SK-N-SH (cell line): ENCODE measurements at regions not wholly inside any gene's neighbourhood (a gene's known extent, or its start where the extent isn't known, plus 50 kb on each side); places are given as distances from the start of the nearest gene placed in this dataset.

Experiments
- CTCF ChIA-PET: fragments of 300-600, 350-600 bp; formaldehyde crosslinking; extraction: SDS; loops from one replicate; lab custom pipeline; 2021; lab: Yijun Ruan, JAX
- POLR2A ChIA-PET: fragments of 350-600 bp; sonication (Branson Sonifier 250); formaldehyde crosslinking; extraction: SDS; loops from one replicate; lab custom pipeline; 2020; ENCODE audit warnings: antibody characterized with exemption, inconsistent platforms; lab: Yijun Ruan, JAX
- DNase-seq: peaks from one replicate; pipeline ENCODE4 v3.0.0; 2012
- H2AFZ ChIP-seq: fragments of 200-600 bp; sonication (generic); 2 replicates; pipeline ENCODE4 v1.8.1; 2016; ENCODE audit warnings: antibody characterized with exemption, mild to moderate bottlenecking, low read depth
- H3F3A ChIP-seq: fragments of 200-600 bp; sonication (generic); replicated peaks from 2 replicates; pipeline ENCODE3; 2016; ENCODE audit warnings: antibody characterized with exemption, mild to moderate bottlenecking; ENCODE audit not compliant: insufficient read depth
- H3K27ac ChIP-seq, 2 experiments: fragments of 200-500 bp in 1 of 2; fragments of 200-600 bp in 1 of 2; sonication (Bioruptor generic) in 1 of 2; sonication (generic), shearing (Covaris generic) in 1 of 2; 2 replicates each; pipeline versions ENCODE4 v1.5.1 to v1.6.1; 2014 to 2016; ENCODE audit warnings: low read depth in 2 of 2, inconsistent platforms in 1 of 2, low read length in 1 of 2, mild to moderate bottlenecking in 1 of 2, mixed read lengths in 1 of 2
- H3K27me3 ChIP-seq: fragments of 200-600 bp; sonication (generic), shearing (Covaris generic); 2 replicates; pipeline ENCODE4 v1.6.1; 2016; ENCODE audit warnings: mixed run types; ENCODE audit not compliant: insufficient read depth
- H3K36me3 ChIP-seq, 2 experiments: fragments of 200-500 bp in 1 of 2; fragments of 200-600 bp in 1 of 2; sonication (Bioruptor generic) in 1 of 2; sonication (generic) in 1 of 2; replicated peaks in 1 of 2; 2 replicates each; pipeline versions ENCODE3 to v1.5.1; 2014 to 2016; ENCODE audit warnings: low read length in 1 of 2, mild to moderate bottlenecking in 1 of 2; ENCODE audit not compliant: insufficient read depth in 2 of 2, control insufficient read depth in 1 of 2
- H3K4me1 ChIP-seq, 2 experiments: fragments of 200-500 bp in 1 of 2; fragments of 200-600 bp in 1 of 2; sonication (Bioruptor generic) in 1 of 2; sonication (generic), shearing (Covaris generic) in 1 of 2; 2 replicates each; pipeline versions ENCODE4 v1.5.1 to v1.6.1; 2014 to 2016; ENCODE audit warnings: low read depth in 1 of 2, low read length in 1 of 2, mixed run types in 1 of 2; ENCODE audit not compliant: insufficient read depth in 2 of 2, control insufficient read depth in 1 of 2
- H3K4me2 ChIP-seq: fragments of 200-600 bp; sonication (generic), shearing (Covaris generic); 2 replicates; pipeline ENCODE4 v1.6.1; 2017; ENCODE audit warnings: mixed run types
- H3K4me3 ChIP-seq, 2 experiments: fragments of 200-500 bp in 1 of 2; fragments of 200-600 bp in 1 of 2; sonication (Bioruptor generic) in 1 of 2; sonication (generic), shearing (Covaris generic) in 1 of 2; 2 replicates each; pipeline versions ENCODE4 v1.5.1 to v1.8.1; 2014 to 2016; ENCODE audit warnings: low read depth in 2 of 2, inconsistent platforms in 1 of 2, low read length in 1 of 2, mild to moderate bottlenecking in 1 of 2, mixed read lengths in 1 of 2, moderate library complexity in 1 of 2
- H3K79me2 ChIP-seq: fragments of 200-600 bp; sonication (generic); 2 replicates; pipeline ENCODE4 v1.8.1; 2017; ENCODE audit warnings: mild to moderate bottlenecking; ENCODE audit not compliant: insufficient read depth
- H3K9ac ChIP-seq: fragments of 200-600 bp; sonication (generic); 2 replicates; pipeline ENCODE4 v1.6.1; 2017; ENCODE audit warnings: mixed run types
- H3K9me2 ChIP-seq: fragments of 200-600 bp; sonication (generic); 2 replicates; pipeline ENCODE4 v1.6.1; 2017; ENCODE audit warnings: mixed run types
- H3K9me3 ChIP-seq: fragments of 200-600 bp; sonication (generic); 2 replicates; pipeline ENCODE4 v1.6.1; 2017; ENCODE audit warnings: mixed run types, mild to moderate bottlenecking, moderate library complexity
- H4K20me1 ChIP-seq: fragments of 200-600 bp; sonication (generic); 2 replicates; pipeline ENCODE4 v1.6.1; 2017; ENCODE audit warnings: mild to moderate bottlenecking, mixed run types; ENCODE audit not compliant: insufficient read depth
- FOSL2 ChIP-seq: IDR thresholded peaks from 2 replicates; pipeline ENCODE4 v1.4.0; 2012; ENCODE audit warnings: low read depth, mild to moderate bottlenecking, moderate library complexity, borderline replicate concordance
- FOXJ3 ChIP-seq: sonication (generic); formaldehyde crosslinking; IDR thresholded peaks from 2 replicates; pipeline ENCODE4 v1.5.1; 2020; ENCODE audit warnings: mild to moderate bottlenecking, missing genetic modification reagents
- FOXM1 ChIP-seq: IDR thresholded peaks from 2 replicates; pipeline ENCODE4 v1.4.0; 2012; ENCODE audit warnings: low read depth, mild to moderate bottlenecking
- GATA2 ChIP-seq: sonication (generic); formaldehyde crosslinking; IDR thresholded peaks from 2 replicates; pipeline ENCODE4 v1.5.0; 2020; ENCODE audit warnings: mild to moderate bottlenecking, missing genetic modification reagents
- JUND ChIP-seq: IDR thresholded peaks from 2 replicates; pipeline ENCODE4 v1.4.0; 2012
- NFIC ChIP-seq: IDR thresholded peaks from 2 replicates; pipeline ENCODE4 v1.4.0; 2012; ENCODE audit warnings: borderline replicate concordance
- POLR2AphosphoS5 ChIP-seq: IDR thresholded peaks from 2 replicates; pipeline ENCODE4 v1.6.1; 2012; ENCODE audit warnings: low read depth, low read length
- RAD21 ChIP-seq: IDR thresholded peaks from 2 replicates; pipeline ENCODE4 v1.6.1; 2012; ENCODE audit warnings: mild to moderate bottlenecking, low read length
- RFX5 ChIP-seq: IDR thresholded peaks from 2 replicates; pipeline ENCODE4 v1.6.1; 2012; ENCODE audit warnings: mild to moderate bottlenecking, improper control_type of control experiment, low read length
- RXRA ChIP-seq: IDR thresholded peaks from 2 replicates; pipeline ENCODE4 v1.4.0; 2012; ENCODE audit warnings: low read depth, mild to moderate bottlenecking, borderline replicate concordance
- SIN3A ChIP-seq: IDR thresholded peaks from 2 replicates; pipeline ENCODE4 v1.6.1; 2012; ENCODE audit warnings: low read depth, mild to moderate bottlenecking, low read length, moderate library complexity, borderline replicate concordance
- TCF12 ChIP-seq: IDR thresholded peaks from 2 replicates; pipeline ENCODE4 v1.4.0; 2012
- TEAD4 ChIP-seq: IDR thresholded peaks from 2 replicates; pipeline ENCODE4 v1.4.0; 2012; ENCODE audit warnings: mild to moderate bottlenecking, borderline replicate concordance; ENCODE audit not compliant: insufficient read depth
- USF2 ChIP-seq: fragments of 150-350 bp; IDR thresholded peaks from 2 replicates; pipeline ENCODE4 v1.6.1; 2017; ENCODE audit warnings: antibody characterized with exemption, low read length, low read depth, borderline replicate concordance
- YY1 ChIP-seq: IDR thresholded peaks from 2 replicates; pipeline ENCODE4 v1.4.0; 2012; ENCODE audit warnings: low read depth, mild to moderate bottlenecking
- WGBS: methylation state at CpG from one replicate; pipeline ENCODE4 v1.1.6; 2017; ENCODE audit warnings: low lambda C conversion rate; 5-methylcytosine and 5-hydroxymethylcytosine counted together
- TF ChIP-seq, protein P1 (sequence below): IDR thresholded peaks from 2 replicates; pipeline ENCODE4; 2012
- TF ChIP-seq, protein P2 (sequence below): IDR thresholded peaks from 2 replicates; pipeline ENCODE4 v1.4.0; 2012; ENCODE audit warnings: low read depth, borderline replicate concordance
- TF ChIP-seq, protein P3 (sequence below): IDR thresholded peaks from 2 replicates; pipeline ENCODE4 v1.4.0; 2012; ENCODE audit warnings: low read depth, borderline replicate concordance

- TF ChIP-seq, protein P1, sequence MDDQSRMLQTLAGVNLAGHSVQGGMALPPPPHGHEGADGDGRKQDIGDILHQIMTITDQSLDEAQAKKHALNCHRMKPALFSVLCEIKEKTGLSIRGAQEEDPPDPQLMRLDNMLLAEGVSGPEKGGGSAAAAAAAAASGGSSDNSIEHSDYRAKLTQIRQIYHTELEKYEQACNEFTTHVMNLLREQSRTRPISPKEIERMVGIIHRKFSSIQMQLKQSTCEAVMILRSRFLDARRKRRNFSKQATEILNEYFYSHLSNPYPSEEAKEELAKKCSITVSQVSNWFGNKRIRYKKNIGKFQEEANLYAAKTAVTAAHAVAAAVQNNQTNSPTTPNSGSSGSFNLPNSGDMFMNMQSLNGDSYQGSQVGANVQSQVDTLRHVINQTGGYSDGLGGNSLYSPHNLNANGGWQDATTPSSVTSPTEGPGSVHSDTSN = no peak
- TF ChIP-seq, protein P2, sequence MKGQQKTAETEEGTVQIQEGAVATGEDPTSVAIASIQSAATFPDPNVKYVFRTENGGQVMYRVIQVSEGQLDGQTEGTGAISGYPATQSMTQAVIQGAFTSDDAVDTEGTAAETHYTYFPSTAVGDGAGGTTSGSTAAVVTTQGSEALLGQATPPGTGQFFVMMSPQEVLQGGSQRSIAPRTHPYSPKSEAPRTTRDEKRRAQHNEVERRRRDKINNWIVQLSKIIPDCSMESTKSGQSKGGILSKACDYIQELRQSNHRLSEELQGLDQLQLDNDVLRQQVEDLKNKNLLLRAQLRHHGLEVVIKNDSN = no peak
- no peak for TF ChIP-seq JUND
- TF ChIP-seq RFX5 = no peak
- TF ChIP-seq POLR2AphosphoS5 = no peak
- no peak for TF ChIP-seq FOXM1
- no peak for TF ChIP-seq SIN3A
- no peak for TF ChIP-seq FOSL2
- TF ChIP-seq GATA2 = no peak
- no peak for TF ChIP-seq USF2
- no peak for TF ChIP-seq TEAD4
- no peak for TF ChIP-seq YY1
- TF ChIP-seq, protein P3, sequence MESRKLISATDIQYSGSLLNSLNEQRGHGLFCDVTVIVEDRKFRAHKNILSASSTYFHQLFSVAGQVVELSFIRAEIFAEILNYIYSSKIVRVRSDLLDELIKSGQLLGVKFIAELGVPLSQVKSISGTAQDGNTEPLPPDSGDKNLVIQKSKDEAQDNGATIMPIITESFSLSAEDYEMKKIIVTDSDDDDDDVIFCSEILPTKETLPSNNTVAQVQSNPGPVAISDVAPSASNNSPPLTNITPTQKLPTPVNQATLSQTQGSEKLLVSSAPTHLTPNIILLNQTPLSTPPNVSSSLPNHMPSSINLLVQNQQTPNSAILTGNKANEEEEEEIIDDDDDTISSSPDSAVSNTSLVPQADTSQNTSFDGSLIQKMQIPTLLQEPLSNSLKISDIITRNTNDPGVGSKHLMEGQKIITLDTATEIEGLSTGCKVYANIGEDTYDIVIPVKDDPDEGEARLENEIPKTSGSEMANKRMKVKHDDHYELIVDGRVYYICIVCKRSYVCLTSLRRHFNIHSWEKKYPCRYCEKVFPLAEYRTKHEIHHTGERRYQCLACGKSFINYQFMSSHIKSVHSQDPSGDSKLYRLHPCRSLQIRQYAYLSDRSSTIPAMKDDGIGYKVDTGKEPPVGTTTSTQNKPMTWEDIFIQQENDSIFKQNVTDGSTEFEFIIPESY = no peak
- no peak for TF ChIP-seq RAD21
- TF ChIP-seq TCF12 = no peak
- no peak for TF ChIP-seq FOXJ3 (CRISPR knock-in tag)
- TF ChIP-seq NFIC = no peak
- TF ChIP-seq RXRA = no peak
- TF ChIP-seq, all 33 proteins: peak for 0
- ChIA-PET CTCF (no interaction called here), POLR2A (no interaction called here)
- Histone ChIP-seq H3K36me3 (no peaks in the 10 kb centered on the region), H4K20me1 (no peaks in the 10 kb centered on the region), H3K4me1 (no peaks in the 10 kb centered on the region), H3K9me3 (no peaks in the 10 kb centered on the region; the same call in 1 of the 2 replicates), H3F3A (no peaks in the 10 kb centered on the region), H3K27me3 (no peaks in the 10 kb centered on the region), H3K9ac (no peak overlapping the region), H3K27ac (no peak overlapping the region), H3K4me2 (no peak overlapping the region), H2AFZ (no peak overlapping the region), H3K79me2 (no peaks in the 10 kb centered on the region), H3K9me2 (no peaks in the 10 kb centered on the region; the same call in 1 of the 2 replicates), H3K4me3 (no peak overlapping the region)
- DNase-seq = no peak
- 0% methylated on average over 2 of the region's 2 CpGs for WGBS
Measured at GRCh38 chr18:30578707-30579106, 463.8 kb downstream of the DSC3 start.
